ENCODE measurements at regions not wholly inside any gene's neighbourhood (a gene's known extent, or its start where the extent isn't known, plus 50 kb on each side); places are given as distances from the start of the nearest gene placed in this dataset.

GRCh38 chr2:120404274-120404673, 58.3 kb downstream of the INHBB start:
- no peak for TF ChIP-seq CTCF (IDR thresholded peaks at IDR 0.05; ENCODE audit: poor library complexity)
- TF ChIP-seq EZH2 (IDR thresholded peaks at IDR 0.05; ENCODE audit: borderline replicate concordance), result no peak
- TF ChIP-seq EZH2phosphoT487 (IDR thresholded peaks at IDR 0.05; ENCODE audit: low read depth, severe bottlenecking, unreplicated experiment), result no peak

Data from hepatocyte (in vitro differentiated cells).